ENCODE measurements at regions not wholly inside any gene's neighbourhood (a gene's known extent, or its start where the extent isn't known, plus 50 kb on each side); places are given as distances from the start of the nearest gene placed in this dataset.

DNA sequence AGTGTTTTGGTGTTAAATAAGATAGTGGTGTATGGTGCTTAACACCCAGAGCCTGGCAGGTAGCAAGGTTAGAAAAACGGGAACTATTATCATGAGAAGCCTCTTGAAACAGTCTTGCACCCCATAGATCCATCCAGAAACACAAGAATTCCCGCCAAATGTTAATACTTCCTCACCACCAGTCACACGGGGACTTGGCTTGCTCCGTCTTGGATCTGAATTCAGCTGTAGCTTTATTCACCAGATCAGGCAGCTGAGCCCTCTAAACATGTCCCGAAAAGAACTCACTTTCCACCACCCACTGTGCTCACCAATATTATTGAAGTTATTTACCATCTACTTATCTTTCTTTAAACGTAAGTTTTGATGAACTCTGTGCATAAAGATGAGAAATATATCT lies 101.6 kb upstream of the PTPN3 start:
- TF ChIP-seq, protein P1, sequence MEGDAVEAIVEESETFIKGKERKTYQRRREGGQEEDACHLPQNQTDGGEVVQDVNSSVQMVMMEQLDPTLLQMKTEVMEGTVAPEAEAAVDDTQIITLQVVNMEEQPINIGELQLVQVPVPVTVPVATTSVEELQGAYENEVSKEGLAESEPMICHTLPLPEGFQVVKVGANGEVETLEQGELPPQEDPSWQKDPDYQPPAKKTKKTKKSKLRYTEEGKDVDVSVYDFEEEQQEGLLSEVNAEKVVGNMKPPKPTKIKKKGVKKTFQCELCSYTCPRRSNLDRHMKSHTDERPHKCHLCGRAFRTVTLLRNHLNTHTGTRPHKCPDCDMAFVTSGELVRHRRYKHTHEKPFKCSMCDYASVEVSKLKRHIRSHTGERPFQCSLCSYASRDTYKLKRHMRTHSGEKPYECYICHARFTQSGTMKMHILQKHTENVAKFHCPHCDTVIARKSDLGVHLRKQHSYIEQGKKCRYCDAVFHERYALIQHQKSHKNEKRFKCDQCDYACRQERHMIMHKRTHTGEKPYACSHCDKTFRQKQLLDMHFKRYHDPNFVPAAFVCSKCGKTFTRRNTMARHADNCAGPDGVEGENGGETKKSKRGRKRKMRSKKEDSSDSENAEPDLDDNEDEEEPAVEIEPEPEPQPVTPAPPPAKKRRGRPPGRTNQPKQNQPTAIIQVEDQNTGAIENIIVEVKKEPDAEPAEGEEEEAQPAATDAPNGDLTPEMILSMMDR (IDR thresholded peaks at IDR 0.05), result no peak
- no peak for TF ChIP-seq POLR2A (IDR thresholded peaks at IDR 0.05)
